Hepatocyte (in vitro differentiated cells): ENCODE measurements at regions not wholly inside any gene's neighbourhood (a gene's known extent, or its start where the extent isn't known, plus 50 kb on each side); places are given as distances from the start of the nearest gene placed in this dataset.

Experiments
- DNase-seq: peaks from one replicate; pipeline ENCODE4 v3.0.0-alpha.2; 2016; ENCODE audit warnings: low spot score
- H2AFZ ChIP-seq: fragments of 200-600 bp; sonication (generic); 2 replicates; pipeline ENCODE4 v1.6.0; 2016; ENCODE audit warnings: antibody characterized with exemption, mild to moderate bottlenecking
- H3K27ac ChIP-seq: fragments of 200-600 bp; sonication (generic); 2 replicates; pipeline ENCODE4 v1.5.1; 2016; ENCODE audit warnings: mild to moderate bottlenecking
- H3K27me3 ChIP-seq: fragments of 200-600 bp; sonication (generic); 2 replicates; pipeline ENCODE4 v1.6.1; 2016
- H3K36me3 ChIP-seq: fragments of 200-600 bp; sonication (generic); replicated peaks from 2 replicates; pipeline ENCODE4 v1.5.1; 2016; ENCODE audit warnings: low read depth; ENCODE audit not compliant: insufficient read depth
- H3K4me1 ChIP-seq: fragments of 200-600 bp; sonication (generic); 2 replicates; pipeline ENCODE4 v1.5.1; 2016; ENCODE audit warnings: mild to moderate bottlenecking, moderate library complexity; ENCODE audit not compliant: insufficient read depth
- H3K4me2 ChIP-seq: fragments of 200-600 bp; sonication (generic); 2 replicates; pipeline ENCODE4 v1.6.0; 2016
- H3K4me3 ChIP-seq: fragments of 200-600 bp; sonication (generic); 2 replicates; pipeline ENCODE4 v1.5.1; 2016; ENCODE audit warnings: mild to moderate bottlenecking
- H3K79me2 ChIP-seq: fragments of 200-600 bp; sonication (generic); 2 replicates; pipeline ENCODE4 v1.6.0; 2017; ENCODE audit warnings: mild to moderate bottlenecking
- H3K9me2 ChIP-seq: fragments of 200-600 bp; sonication (generic); replicated peaks from 2 replicates; pipeline ENCODE4 v1.6.0; 2017; ENCODE audit warnings: mild to moderate bottlenecking; ENCODE audit not compliant: insufficient read depth
- H3K9me3 ChIP-seq: fragments of 200-600 bp; sonication (generic); 2 replicates; pipeline ENCODE4 v1.5.1; 2016; ENCODE audit warnings: low read depth, mild to moderate bottlenecking
- H4K20me1 ChIP-seq: fragments of 200-600 bp; sonication (generic); 2 replicates; pipeline ENCODE4 v1.6.0; 2016; ENCODE audit warnings: mild to moderate bottlenecking; ENCODE audit not compliant: insufficient read depth, poor library complexity, severe bottlenecking
- EZH2 ChIP-seq: fragments of 200-600 bp; sonication (generic); IDR thresholded peaks from 2 replicates; pipeline ENCODE4 v1.6.1; 2016; ENCODE audit warnings: antibody characterized with exemption, mild to moderate bottlenecking, borderline replicate concordance
- EZH2phosphoT487 ChIP-seq: fragments of 200-600 bp; sonication (generic); IDR thresholded peaks from one replicate; pipeline ENCODE4 v1.6.1; 2018; ENCODE audit warnings: antibody characterized with exemption, mild to moderate bottlenecking, low read depth, moderate library complexity; ENCODE audit not compliant: unreplicated experiment, severe bottlenecking
- WGBS: methylation state at CpG from one replicate; pipeline ENCODE4 v1.1.6; 2016; ENCODE audit warnings: low lambda C conversion rate; ENCODE audit errors: missing lambda C conversion rate; 5-methylcytosine and 5-hydroxymethylcytosine counted together
- TF ChIP-seq, protein P1 (sequence below): fragments of 200-600 bp; sonication (generic); IDR thresholded peaks from 2 replicates; pipeline ENCODE4 v1.5.1; 2016; ENCODE audit warnings: antibody characterized with exemption, mild to moderate bottlenecking; ENCODE audit not compliant: poor library complexity

DNA sequence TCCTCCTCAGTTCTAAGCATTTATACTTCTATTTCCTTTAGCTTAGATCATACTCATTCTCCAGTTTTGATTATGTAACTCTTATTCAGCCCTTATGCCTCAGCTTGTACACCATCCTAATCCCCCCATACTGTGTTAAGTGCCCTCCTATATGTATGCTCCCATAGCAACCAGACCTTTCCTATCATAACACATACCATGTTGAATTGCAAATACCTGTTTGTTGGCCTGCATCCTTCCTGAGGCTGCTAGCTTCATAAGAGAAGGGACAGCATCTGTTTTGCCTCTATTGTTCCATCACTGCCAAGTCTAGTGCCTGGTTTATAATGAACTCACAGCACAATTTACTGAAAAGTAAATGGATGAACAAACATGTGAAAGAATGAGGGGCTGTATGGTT, 443.7 kb downstream of the CENPC start:
- Histone ChIP-seq H3K27ac (no peak overlapping the region), H3K9me2 (no peaks in the 10 kb centered on the region), H3K27me3 (no peaks in the 10 kb centered on the region), H2AFZ (no peak overlapping the region), H3K4me2 (no peak overlapping the region), H4K20me1 (no peaks in the 10 kb centered on the region), H3K79me2 (no peaks in the 10 kb centered on the region), H3K4me1 (no peaks in the 10 kb centered on the region), H3K36me3 (no peaks in the 10 kb centered on the region), H3K9me3 (no peaks in the 10 kb centered on the region), H3K4me3 (no peak overlapping the region)
- TF ChIP-seq EZH2phosphoT487, result no peak
- no peak for TF ChIP-seq EZH2
- TF ChIP-seq, protein P1, sequence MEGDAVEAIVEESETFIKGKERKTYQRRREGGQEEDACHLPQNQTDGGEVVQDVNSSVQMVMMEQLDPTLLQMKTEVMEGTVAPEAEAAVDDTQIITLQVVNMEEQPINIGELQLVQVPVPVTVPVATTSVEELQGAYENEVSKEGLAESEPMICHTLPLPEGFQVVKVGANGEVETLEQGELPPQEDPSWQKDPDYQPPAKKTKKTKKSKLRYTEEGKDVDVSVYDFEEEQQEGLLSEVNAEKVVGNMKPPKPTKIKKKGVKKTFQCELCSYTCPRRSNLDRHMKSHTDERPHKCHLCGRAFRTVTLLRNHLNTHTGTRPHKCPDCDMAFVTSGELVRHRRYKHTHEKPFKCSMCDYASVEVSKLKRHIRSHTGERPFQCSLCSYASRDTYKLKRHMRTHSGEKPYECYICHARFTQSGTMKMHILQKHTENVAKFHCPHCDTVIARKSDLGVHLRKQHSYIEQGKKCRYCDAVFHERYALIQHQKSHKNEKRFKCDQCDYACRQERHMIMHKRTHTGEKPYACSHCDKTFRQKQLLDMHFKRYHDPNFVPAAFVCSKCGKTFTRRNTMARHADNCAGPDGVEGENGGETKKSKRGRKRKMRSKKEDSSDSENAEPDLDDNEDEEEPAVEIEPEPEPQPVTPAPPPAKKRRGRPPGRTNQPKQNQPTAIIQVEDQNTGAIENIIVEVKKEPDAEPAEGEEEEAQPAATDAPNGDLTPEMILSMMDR, result no peak
- no peak for DNase-seq

DNA sequence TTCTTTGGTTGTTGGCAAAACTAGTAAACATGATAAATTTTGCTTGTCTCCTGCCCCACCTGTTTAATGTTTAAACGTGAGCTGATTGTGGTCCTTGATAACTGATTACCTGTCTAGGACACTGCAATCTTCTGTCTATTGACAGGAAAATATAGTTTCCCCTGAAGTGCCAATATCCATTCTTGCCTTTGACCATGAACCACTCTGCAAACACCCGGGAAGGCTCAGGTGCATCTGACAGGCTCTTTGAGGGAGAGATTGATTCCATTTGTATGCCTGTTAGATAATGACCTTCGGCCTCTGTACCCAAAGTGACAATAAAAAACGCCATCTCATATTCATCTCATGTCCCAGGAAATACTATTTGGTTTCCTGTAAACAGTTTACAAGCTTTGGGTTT, 453.0 kb downstream of the CENPC start:
- WGBS, result 39% methylated on average over 4 of the region's 4 CpGs

DNA sequence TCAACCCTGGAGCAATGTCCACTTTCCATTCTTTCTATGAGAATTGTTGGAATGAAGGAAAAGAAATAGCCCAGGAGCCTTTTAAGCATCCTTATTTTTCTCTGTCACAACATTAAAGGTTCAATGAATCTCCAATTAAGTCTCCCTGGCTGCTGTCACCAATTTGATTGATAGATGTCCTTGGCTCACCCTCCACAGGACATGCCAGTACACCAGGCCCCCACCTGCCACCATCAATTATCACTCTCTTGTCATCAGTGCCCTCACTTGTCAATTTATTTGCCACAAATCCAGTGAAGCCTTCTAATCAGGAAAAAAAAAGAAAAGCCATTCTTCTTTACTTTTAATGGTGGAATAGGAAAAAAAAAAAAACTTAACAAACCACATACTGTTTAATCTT, 453.6 kb downstream of the CENPC start:
- Histone ChIP-seq H3K9me3 (no peaks in the 10 kb centered on the region), H3K36me3 (no peaks in the 10 kb centered on the region), H2AFZ (no peak overlapping the region), H3K4me2 (no peak overlapping the region), H3K27me3 (no peaks in the 10 kb centered on the region), H4K20me1 (no peaks in the 10 kb centered on the region), H3K4me1 (no peaks in the 10 kb centered on the region), H3K27ac (no peak overlapping the region), H3K9me2 (no peaks in the 10 kb centered on the region), H3K4me3 (no peak overlapping the region), H3K79me2 (no peaks in the 10 kb centered on the region)
- DNase-seq, result no peak
- TF ChIP-seq EZH2 (no peak), EZH2phosphoT487 (no peak)
- TF ChIP-seq, protein P1, result no peak

More for the DNA sequence above, 453.0 kb downstream of the CENPC start:
- Histone ChIP-seq H3K27me3 (no peaks in the 10 kb centered on the region), H3K9me3 (no peaks in the 10 kb centered on the region), H3K4me1 (no peaks in the 10 kb centered on the region), H3K36me3 (no peaks in the 10 kb centered on the region), H2AFZ (no peak overlapping the region), H3K79me2 (no peaks in the 10 kb centered on the region), H3K4me2 (no peak overlapping the region), H4K20me1 (no peaks in the 10 kb centered on the region), H3K4me3 (no peak overlapping the region), H3K9me2 (no peaks in the 10 kb centered on the region), H3K27ac (no peak overlapping the region)
- DNase-seq, result no peak
- TF ChIP-seq, protein P1, result no peak
- TF ChIP-seq EZH2 (no peak), EZH2phosphoT487 (no peak)

DNA sequence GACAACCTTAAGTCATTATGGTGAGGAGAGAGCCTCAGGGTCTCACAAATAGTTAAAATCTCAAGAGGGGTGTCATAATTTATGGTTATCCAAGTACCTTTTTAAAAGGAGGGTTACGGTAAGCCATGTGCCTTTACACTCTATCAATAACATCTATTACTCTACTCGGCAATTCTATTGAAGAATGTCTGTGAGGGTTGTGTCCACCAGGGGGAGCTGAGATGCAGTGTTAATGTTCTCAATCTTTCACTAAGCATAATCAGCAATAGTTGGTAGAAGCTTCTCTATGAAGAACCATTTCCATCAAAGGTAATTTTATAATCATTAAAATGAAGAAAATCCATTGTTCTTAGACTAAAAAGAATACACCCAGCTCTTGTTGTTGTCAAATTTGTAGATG, 457.4 kb downstream of the CENPC start:
- peak; percentile 51 for DNase-seq
- WGBS, result 53% methylated on average over 2 of the region's 2 CpGs
- Histone ChIP-seq H3K27me3 (no peaks in the 10 kb centered on the region), H3K4me3 (no peak overlapping the region), H3K79me2 (no peaks in the 10 kb centered on the region), H3K36me3 (no peaks in the 10 kb centered on the region), H3K9me2 (no peaks in the 10 kb centered on the region), H3K9me3 (no peaks in the 10 kb centered on the region), H3K4me1 (no peaks in the 10 kb centered on the region), H3K4me2 (no peak overlapping the region), H2AFZ (no peak overlapping the region), H4K20me1 (no peaks in the 10 kb centered on the region), H3K27ac (no peak overlapping the region)
- TF ChIP-seq, protein P1, result peak; percentile 58
- TF ChIP-seq EZH2, result no peak
